GM21717 (cell line): ENCODE measurements at regions not wholly inside any gene's neighbourhood (a gene's known extent, or its start where the extent isn't known, plus 50 kb on each side); places are given as distances from the start of the nearest gene placed in this dataset.
"Not testable (repeated sequence)": the region's sequence is repeated elsewhere in the genome, so short reads cannot be mapped to it uniquely, and the experiment has no call there.

Experiments
- ATAC-seq: cut with Tn5 transposase; IDR thresholded peaks from one replicate; pipeline ENCODE4 v1.9.1; 2021; ENCODE audit warnings: mild to moderate bottlenecking, moderate library complexity; ENCODE audit not compliant: unreplicated experiment

GRCh38 chr2:37802211-37802752, 122.8 kb upstream of the RMDN2 start:
- ATAC-seq = no peak

GRCh38 chr2:37802899-37803379, 122.1 kb upstream of the RMDN2 start:
- no peak for ATAC-seq

- not testable (repeated sequence) for ATAC-seq
These were observed 119.1 kb upstream of the RMDN2 start for GRCh38 chr2:37806004-37806403.

GRCh38 chr2:37809525-37809924, 115.6 kb upstream of the RMDN2 start:
- ATAC-seq = no peak

GRCh38 chr2:37809931-37810570, 115.0 kb upstream of the RMDN2 start:
- no peak for ATAC-seq

GRCh38 chr2:37812414-37812813, 112.7 kb upstream of the RMDN2 start:
- no peak for ATAC-seq

GRCh38 chr2:37812941-37813730, 112.0 kb upstream of the RMDN2 start:
- ATAC-seq = no peak

- no peak for ATAC-seq
These were observed 109.1 kb upstream of the RMDN2 start for GRCh38 chr2:37816036-37816435.

- no peak for ATAC-seq
These were observed 108.4 kb upstream of the RMDN2 start for GRCh38 chr2:37816686-37817085.

GRCh38 chr2:37819186-37819585, 105.9 kb upstream of the RMDN2 start:
- ATAC-seq = no peak

GRCh38 chr2:37820471-37820986, 104.6 kb upstream of the RMDN2 start:
- ATAC-seq = no peak

GRCh38 chr2:37825586-37825985, 99.5 kb upstream of the RMDN2 start:
- no peak for ATAC-seq

- ATAC-seq = no peak
These were observed 98.5 kb upstream of the RMDN2 start for GRCh38 chr2:37826611-37827010.

- ATAC-seq = no peak
These were observed 97.6 kb upstream of the RMDN2 start for GRCh38 chr2:37827455-37827854.

- no peak for ATAC-seq
These were observed 97.1 kb upstream of the RMDN2 start for GRCh38 chr2:37827911-37828511.

- ATAC-seq = no peak
These were observed 95.9 kb upstream of the RMDN2 start for GRCh38 chr2:37829202-37829601.

GRCh38 chr2:37829616-37830395, 95.3 kb upstream of the RMDN2 start:
- ATAC-seq = no peak

- no peak for ATAC-seq
These were observed 94.5 kb upstream of the RMDN2 start for GRCh38 chr2:37830636-37831035.

GRCh38 chr2:37831081-37831780, 93.9 kb upstream of the RMDN2 start:
- no peak for ATAC-seq

GRCh38 chr2:37832590-37833197, 92.4 kb upstream of the RMDN2 start:
- no peak for ATAC-seq
